DND-41 (cell line): ENCODE measurements at regions not wholly inside any gene's neighbourhood (a gene's known extent, or its start where the extent isn't known, plus 50 kb on each side); places are given as distances from the start of the nearest gene placed in this dataset.

Source experiments
- ATAC-seq: fragments of 200-7000 bp; cut with Tn5 transposase; 3 replicates; pipeline ENCODE4 v1.9.1; 2021; ENCODE audit warnings: low read depth; ENCODE audit not compliant: insufficient read depth
- DNase-seq: peaks from one replicate; pipeline ENCODE4 v3.0.0-alpha.2; 2020
- H2AFZ ChIP-seq: 2 replicates; pipeline ENCODE4 v1.6.0; 2012; ENCODE audit warnings: low read depth, low read length
- H3K27ac ChIP-seq: 2 replicates; pipeline ENCODE4 v1.5.1; 2012; ENCODE audit warnings: low read length, inconsistent platforms
- H3K27me3 ChIP-seq: fragments of 200-600 bp; sonication (generic); 2 replicates; pipeline ENCODE4 v1.6.0; 2012; ENCODE audit warnings: low read length, mild to moderate bottlenecking, inconsistent platforms; ENCODE audit not compliant: insufficient read depth, poor library complexity
- H3K36me3 ChIP-seq: 2 replicates; pipeline ENCODE4 v1.5.1; 2012; ENCODE audit warnings: low read length, inconsistent platforms; ENCODE audit not compliant: insufficient read depth
- H3K4me1 ChIP-seq: 2 replicates; pipeline ENCODE4 v1.5.1; 2012; ENCODE audit warnings: mild to moderate bottlenecking, low read length; ENCODE audit not compliant: insufficient read depth
- H3K4me2 ChIP-seq: 2 replicates; pipeline ENCODE4 v1.6.0; 2012; ENCODE audit warnings: mild to moderate bottlenecking, moderate library complexity, low read length, inconsistent platforms; ENCODE audit not compliant: insufficient read depth
- H3K4me3 ChIP-seq, 2 experiments: fragments of 200-600 bp in 1 of 2; shearing (Covaris generic) in 1 of 2; 2 replicates each; pipeline ENCODE4 v1.5.1; 2012 to 2016; ENCODE audit warnings: inconsistent platforms in 2 of 2, low read length in 2 of 2, mild to moderate bottlenecking in 2 of 2, low read depth in 1 of 2, moderate library complexity in 1 of 2
- H3K79me2 ChIP-seq: 2 replicates; pipeline ENCODE4 v1.6.0; 2012; ENCODE audit warnings: low read length, inconsistent platforms; ENCODE audit not compliant: insufficient read depth
- H3K9ac ChIP-seq: 2 replicates; pipeline ENCODE4 v1.6.0; 2012; ENCODE audit warnings: low read depth, mild to moderate bottlenecking, inconsistent platforms, low read length, moderate library complexity
- H3K9me3 ChIP-seq: 2 replicates; pipeline ENCODE4 v1.5.1; 2012; ENCODE audit warnings: low read length, moderate library complexity, mild to moderate bottlenecking, inconsistent platforms; ENCODE audit not compliant: insufficient read depth, severe bottlenecking
- H4K20me1 ChIP-seq: 2 replicates; pipeline ENCODE4 v1.6.0; 2012; ENCODE audit warnings: low read length; ENCODE audit not compliant: insufficient read depth
- CTCF ChIP-seq: IDR thresholded peaks from 2 replicates; pipeline ENCODE4 v1.5.1; 2012; ENCODE audit warnings: borderline replicate concordance, low read length, moderate library complexity, mild to moderate bottlenecking; ENCODE audit not compliant: poor library complexity, severe bottlenecking; ENCODE audit errors: extremely low read depth
- EZH2 ChIP-seq: IDR thresholded peaks from 3 replicates; pipeline ENCODE4 v1.6.1; 2012; ENCODE audit warnings: borderline replicate concordance, low read depth, mild to moderate bottlenecking, moderate library complexity, low read length, inconsistent platforms; ENCODE audit not compliant: severe bottlenecking

- no peaks in the 10 kb centered on the region for H3K9me3 ChIP-seq
- no peak overlapping the region for H3K27ac ChIP-seq
- H3K4me1 ChIP-seq, result no peaks in the 10 kb centered on the region
- H3K9ac ChIP-seq, result no peak overlapping the region
- no peak overlapping the region for H3K4me3 ChIP-seq
- H3K27me3 ChIP-seq, result no peaks in the 10 kb centered on the region
- ATAC-seq (no peak), DNase-seq (no peak)
- H2AFZ ChIP-seq, result no peak overlapping the region
- no peaks in the 10 kb centered on the region for H3K36me3 ChIP-seq
- H3K79me2 ChIP-seq, result no peaks in the 10 kb centered on the region
- no peak overlapping the region for H3K4me2 ChIP-seq
- TF ChIP-seq CTCF (no peak), EZH2 (no peak)
- no peaks in the 10 kb centered on the region for H4K20me1 ChIP-seq
Measured at GRCh38 chr22:48851933-48852549, 975.6 kb downstream of the BRD1 start.

GRCh38 chr22:48850658-48851287, 976.9 kb downstream of the BRD1 start:
- no peak for DNase-seq
- no peak overlapping the region for H2AFZ ChIP-seq
- no peaks in the 10 kb centered on the region for H3K79me2 ChIP-seq
- H3K27me3 ChIP-seq, result no peaks in the 10 kb centered on the region
- no peak for TF ChIP-seq CTCF
- no peak for TF ChIP-seq EZH2
- no peak for ATAC-seq
- no peaks in the 10 kb centered on the region for H3K9me3 ChIP-seq
- H3K27ac ChIP-seq, result no peak overlapping the region
- H3K4me2 ChIP-seq, result no peak overlapping the region
- no peaks in the 10 kb centered on the region for H3K4me1 ChIP-seq
- H3K4me3 ChIP-seq, result no peak overlapping the region
- H4K20me1 ChIP-seq, result no peaks in the 10 kb centered on the region
- no peaks in the 10 kb centered on the region for H3K36me3 ChIP-seq
- no peak overlapping the region for H3K9ac ChIP-seq

GRCh38 chr22:48849963-48850657, 977.6 kb downstream of the BRD1 start:
- ATAC-seq, result no peak
- H3K4me2 ChIP-seq, result no peak overlapping the region
- H4K20me1 ChIP-seq, result no peaks in the 10 kb centered on the region
- no peak for TF ChIP-seq EZH2
- no peak for TF ChIP-seq CTCF
- no peak overlapping the region for H3K9ac ChIP-seq
- no peaks in the 10 kb centered on the region for H3K4me1 ChIP-seq
- DNase-seq, result no peak
- H2AFZ ChIP-seq, result no peak overlapping the region
- H3K27ac ChIP-seq, result no peak overlapping the region
- no peak overlapping the region for H3K4me3 ChIP-seq
- H3K36me3 ChIP-seq, result no peaks in the 10 kb centered on the region
- no peaks in the 10 kb centered on the region for H3K79me2 ChIP-seq
- H3K27me3 ChIP-seq, result no peaks in the 10 kb centered on the region
- no peaks in the 10 kb centered on the region for H3K9me3 ChIP-seq
